GM18517 (cell line): ENCODE measurements at regions not wholly inside any gene's neighbourhood (a gene's known extent, or its start where the extent isn't known, plus 50 kb on each side); places are given as distances from the start of the nearest gene placed in this dataset.
"Not testable (repeated sequence)": the region's sequence is repeated elsewhere in the genome, so short reads cannot be mapped to it uniquely, and the experiment has no call there.

Source experiments
- ATAC-seq: cut with Tn5 transposase; IDR thresholded peaks from one replicate; pipeline ENCODE4 v1.9.1; 2021; ENCODE audit warnings: mild to moderate bottlenecking, moderate library complexity; ENCODE audit not compliant: unreplicated experiment

DNA sequence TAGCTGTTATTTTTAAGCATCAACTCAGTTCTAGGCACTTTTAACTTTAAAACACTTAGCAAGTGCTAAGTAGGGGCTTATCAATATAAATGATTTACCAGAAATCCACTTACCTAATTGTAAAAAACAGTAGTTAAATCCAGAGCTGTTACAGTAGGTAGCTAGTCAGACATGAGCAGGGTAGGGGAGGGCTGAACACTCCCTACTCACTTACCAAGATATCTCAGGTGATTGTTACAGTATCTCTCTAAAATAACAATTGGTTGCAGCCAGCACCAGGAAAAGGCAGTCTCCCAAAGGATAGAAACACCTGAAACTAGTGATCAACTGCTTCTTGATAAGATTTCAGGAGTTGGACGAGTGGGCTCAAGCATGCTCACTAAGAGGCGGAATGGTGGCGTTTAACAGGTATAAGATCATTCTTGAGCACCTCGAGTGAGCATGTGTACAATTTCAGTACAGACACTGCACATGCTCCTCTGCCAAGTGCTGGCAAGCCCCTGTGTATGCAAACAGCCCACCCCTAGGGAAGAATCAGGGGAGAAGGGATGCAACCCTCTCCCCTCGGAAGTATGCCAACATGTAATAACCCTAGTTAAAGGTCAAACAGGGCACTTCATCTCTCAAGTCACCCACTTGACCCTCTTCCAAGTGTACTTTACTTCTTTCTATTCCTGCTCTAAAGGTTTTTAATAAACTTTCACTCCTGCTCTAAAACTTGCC is 1113.6 kb upstream of the SEL1L start:
- no peak for ATAC-seq

- no peak for ATAC-seq
Observed at GRCh38 chr14:82655770-82656169, 1122.1 kb upstream of the SEL1L start.

GRCh38 chr14:82657186-82657675 is 1123.6 kb upstream of the SEL1L start:
- no peak for ATAC-seq

GRCh38 chr14:82661258-82661657 is 1127.6 kb upstream of the SEL1L start:
- ATAC-seq = no peak

DNA sequence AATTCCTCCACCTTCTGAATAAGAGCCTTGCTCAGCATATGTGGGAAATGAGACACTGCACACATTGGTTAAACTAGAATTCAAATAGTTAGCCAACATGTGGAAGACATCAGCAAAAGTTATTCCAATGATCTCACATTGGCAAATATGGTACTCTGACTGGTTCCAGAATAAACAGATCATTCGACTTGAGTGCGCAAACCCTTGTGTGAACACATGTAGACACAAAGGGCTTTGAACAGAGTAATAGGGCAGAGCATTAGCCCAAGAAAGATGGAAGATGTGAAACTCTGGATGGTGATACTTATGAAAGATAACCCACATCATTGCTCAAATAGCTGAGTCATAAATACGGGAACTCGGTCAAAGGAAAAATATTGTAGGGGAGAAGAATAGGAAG is 1133.4 kb upstream of the SEL1L start:
- ATAC-seq = no peak

GRCh38 chr14:82667501-82667900 is 1133.8 kb upstream of the SEL1L start:
- ATAC-seq = no peak

- no peak for ATAC-seq
Observed at GRCh38 chr14:82676403-82676802, 1142.8 kb upstream of the SEL1L start.

DNA sequence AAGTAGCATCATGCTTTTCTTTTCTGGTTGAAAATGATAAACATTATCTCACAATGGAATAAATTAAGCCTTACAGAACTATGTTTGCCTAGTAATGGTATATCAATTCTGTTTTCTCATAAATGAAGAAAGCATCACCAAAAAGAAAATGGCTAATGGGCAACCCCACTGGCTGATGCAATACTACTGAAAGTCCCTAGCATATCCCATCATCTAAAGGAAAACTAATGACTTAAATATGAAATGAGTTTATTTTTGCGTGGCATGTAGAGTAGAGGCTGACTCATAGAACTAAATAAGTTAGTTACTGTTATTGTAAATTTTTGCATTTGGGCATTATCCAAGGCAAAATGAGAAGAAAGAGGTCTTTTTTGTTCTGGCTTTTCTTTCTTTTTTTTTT is 1156.3 kb upstream of the SEL1L start:
- ATAC-seq = no peak

GRCh38 chr14:82691191-82691590 is 1157.5 kb upstream of the SEL1L start:
- not testable (repeated sequence) for ATAC-seq

GRCh38 chr14:82694820-82695219 is 1161.2 kb upstream of the SEL1L start:
- ATAC-seq = no peak

- no peak for ATAC-seq
Observed at GRCh38 chr14:82704218-82704617, 1170.6 kb upstream of the SEL1L start.

- ATAC-seq = peak; percentile 56
Observed at GRCh38 chr14:82710267-82710841, 1176.7 kb upstream of the SEL1L start.

- ATAC-seq = no peak
Observed at GRCh38 chr14:82719617-82720016, 1186.0 kb upstream of the SEL1L start.

- no peak for ATAC-seq
Observed at GRCh38 chr14:82720431-82720830, 1186.8 kb upstream of the SEL1L start.

DNA sequence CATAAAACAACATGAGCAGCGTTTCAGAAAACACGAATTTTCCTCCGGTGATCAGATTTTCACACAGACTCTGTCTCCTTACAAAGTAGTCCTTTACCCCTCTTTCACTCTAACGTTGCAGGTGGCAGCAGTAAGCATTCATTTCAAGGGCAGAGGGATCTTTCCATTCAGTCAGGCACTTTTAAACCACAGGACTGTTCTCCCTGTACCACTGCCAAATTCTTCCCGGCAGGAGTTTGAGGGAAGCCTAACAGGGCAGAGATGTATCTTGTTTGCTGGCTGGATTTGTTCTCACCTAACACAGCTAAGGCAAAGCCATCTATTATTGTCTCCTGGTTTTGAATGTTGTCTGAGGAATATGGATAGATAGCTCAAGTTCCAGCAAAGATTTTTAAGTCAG is 1187.3 kb upstream of the SEL1L start:
- ATAC-seq = no peak

GRCh38 chr14:82724316-82724715 is 1190.7 kb upstream of the SEL1L start:
- ATAC-seq = no peak

- ATAC-seq = no peak
Observed at GRCh38 chr14:82725213-82725612, 1191.6 kb upstream of the SEL1L start.

DNA sequence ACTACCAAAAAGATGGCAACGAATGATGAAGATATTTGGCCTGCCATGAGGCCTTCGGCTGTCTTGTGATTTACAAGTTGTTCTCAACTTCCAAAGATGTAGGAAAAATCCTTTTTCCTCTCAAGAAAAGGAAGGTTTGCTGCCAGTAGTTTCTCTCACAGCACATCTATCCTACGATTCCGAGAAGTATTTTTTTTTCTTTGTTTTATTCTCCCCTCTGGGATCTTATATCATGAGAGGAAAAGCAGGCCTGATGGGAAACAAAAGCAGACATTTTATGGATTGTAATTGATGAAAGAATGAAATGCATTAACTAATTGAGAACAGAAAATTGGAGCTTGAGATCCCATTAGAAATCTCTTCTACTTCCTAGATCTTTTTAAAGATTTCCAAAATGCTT is 1197.9 kb upstream of the SEL1L start:
- ATAC-seq = no peak

DNA sequence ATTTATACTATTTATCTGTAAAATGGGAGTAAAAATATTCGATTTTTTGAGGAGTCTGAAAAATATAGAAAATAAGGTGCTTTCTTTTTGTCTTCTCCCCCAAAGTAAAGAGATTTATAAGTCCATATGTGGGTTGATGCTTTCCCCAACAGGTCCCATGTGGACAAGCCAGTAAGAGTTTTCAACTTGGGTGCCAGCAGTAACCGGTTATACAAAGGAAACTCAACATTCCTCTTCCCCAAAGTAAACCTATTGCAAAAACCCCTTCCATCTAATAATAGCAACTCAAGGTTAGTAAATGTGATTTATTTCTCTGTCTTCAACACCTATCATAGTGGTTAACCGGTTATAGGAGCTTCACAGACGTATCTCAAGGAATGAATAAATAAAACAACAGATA is 1206.9 kb upstream of the SEL1L start:
- no peak for ATAC-seq

GRCh38 chr14:82755476-82755875 is 1221.8 kb upstream of the SEL1L start:
- no peak for ATAC-seq

- ATAC-seq = no peak
Observed at GRCh38 chr14:82755923-82756322, 1222.3 kb upstream of the SEL1L start.

- ATAC-seq = no peak
Observed at GRCh38 chr14:82757776-82758175, 1224.1 kb upstream of the SEL1L start.

GRCh38 chr14:82759656-82760055 is 1226.0 kb upstream of the SEL1L start:
- no peak for ATAC-seq
